WTC11 (cell line): ENCODE measurements at regions not wholly inside any gene's neighbourhood (a gene's known extent, or its start where the extent isn't known, plus 50 kb on each side); places are given as distances from the start of the nearest gene placed in this dataset.
A peak's percentile ranks its signal among the peaks of the same experiment; 100 is the strongest.

ENCODE experiments used
- ATAC-seq: fragments of 200-7000 bp; cut with Tn5 transposase; 2 replicates; pipeline ENCODE4 v1.10.0; 2021; ENCODE audit warnings: mild to moderate bottlenecking, moderate library complexity
- CTCF ChIA-PET: fragments of 300-600 bp; sonication (Branson Sonifier 250); formaldehyde crosslinking; loops from one replicate; lab custom pipeline; 2021; ENCODE audit warnings: antibody characterized with exemption; lab: Charles Lee
- POLR2A ChIA-PET: fragments of 350-600 bp; sonication (Branson Sonifier 250); formaldehyde crosslinking; loops from one replicate; lab custom pipeline; 2021; ENCODE audit warnings: antibody characterized with exemption; lab: Charles Lee
- DNase-seq: peaks from one replicate; pipeline ENCODE4 v3.0.0; 2021; ENCODE audit warnings: low spot score
- H3K27ac Mint-ChIP-seq: 2 replicates; pipeline ENCODE4 v1.8.0; 2021; ENCODE audit warnings: mixed read lengths
- H3K27me3 Mint-ChIP-seq: 2 replicates; pipeline ENCODE4 v1.8.0; 2021; ENCODE audit warnings: low read depth, mild to moderate bottlenecking, moderate library complexity, mixed read lengths
- H3K36me3 Mint-ChIP-seq: 2 replicates; pipeline ENCODE4 v1.8.0; 2021; ENCODE audit warnings: mixed read lengths
- H3K4me1 Mint-ChIP-seq: 2 replicates; pipeline ENCODE4 v1.8.0; 2022; ENCODE audit warnings: mixed read lengths
- H3K4me3 Mint-ChIP-seq: 2 replicates; pipeline ENCODE4 v1.8.0; 2021; ENCODE audit warnings: mild to moderate bottlenecking, moderate library complexity, mixed read lengths
- H3K9me3 Mint-ChIP-seq: 2 replicates; pipeline ENCODE4 v1.8.0; 2021; ENCODE audit warnings: mixed read lengths
- CREB1 ChIP-seq: sonication (generic); formaldehyde crosslinking; IDR thresholded peaks from 2 replicates; pipeline ENCODE4 v1.8.0; 2023; ENCODE audit warnings: mild to moderate bottlenecking, missing genetic modification reagents
- ELF4 ChIP-seq: sonication (generic); formaldehyde crosslinking; IDR thresholded peaks from 2 replicates; pipeline ENCODE4 v1.8.1; 2022; ENCODE audit warnings: low read depth, mild to moderate bottlenecking, moderate library complexity, missing genetic modification reagents
- FOXK1 ChIP-seq: sonication (generic); formaldehyde crosslinking; IDR thresholded peaks from 2 replicates; pipeline ENCODE4 v1.8.0; 2022; ENCODE audit warnings: mild to moderate bottlenecking, moderate library complexity, missing genetic modification reagents
- HMGA2 ChIP-seq: fragments of 250-450 bp; sonication (Bioruptor Pico); IDR thresholded peaks from 2 replicates; pipeline ENCODE4 v1.4.0; 2021; ENCODE audit warnings: mild to moderate bottlenecking, moderate library complexity
- IRF2 ChIP-seq: sonication (generic); formaldehyde crosslinking; IDR thresholded peaks from 2 replicates; pipeline ENCODE4 v1.8.0; 2022; ENCODE audit warnings: low read depth, missing genetic modification reagents, borderline replicate concordance
- NFE2L1 ChIP-seq: sonication (generic); formaldehyde crosslinking; IDR thresholded peaks from 2 replicates; pipeline ENCODE4 v1.8.1; 2023; ENCODE audit warnings: missing genetic modification reagents
- NR2C2 ChIP-seq: sonication (generic); formaldehyde crosslinking; IDR thresholded peaks from 2 replicates; pipeline ENCODE4 v1.8.0; 2022; ENCODE audit warnings: mild to moderate bottlenecking, missing genetic modification reagents
- SP1 ChIP-seq: sonication (generic); formaldehyde crosslinking; conservative IDR thresholded peaks from 2 replicates; pipeline ENCODE4 v1.8.1; 2022; ENCODE audit warnings: missing genetic modification reagents
- TEAD1 ChIP-seq: sonication (generic); formaldehyde crosslinking; IDR thresholded peaks from 2 replicates; pipeline ENCODE4 v1.8.0; 2022; ENCODE audit warnings: mild to moderate bottlenecking, missing genetic modification reagents
- ZNF232 ChIP-seq: sonication (generic); formaldehyde crosslinking; IDR thresholded peaks from 2 replicates; pipeline ENCODE4 v1.8.0; 2022; ENCODE audit warnings: mild to moderate bottlenecking, missing genetic modification reagents
- ZNF263 ChIP-seq: sonication (generic); formaldehyde crosslinking; IDR thresholded peaks from 2 replicates; pipeline ENCODE4 v1.8.1; 2022; ENCODE audit warnings: low read depth, mild to moderate bottlenecking, moderate library complexity, missing genetic modification reagents
- ZNF317 ChIP-seq: sonication (generic); formaldehyde crosslinking; IDR thresholded peaks from 2 replicates; pipeline ENCODE4 v1.8.1; 2023; ENCODE audit warnings: low read depth, mild to moderate bottlenecking, moderate library complexity, missing genetic modification reagents, borderline replicate concordance
- ZNF396 ChIP-seq: fragments of 250-450 bp; sonication (Bioruptor Pico); IDR thresholded peaks from 2 replicates; pipeline ENCODE4 v1.8.0; 2021; ENCODE audit warnings: mild to moderate bottlenecking, moderate library complexity, borderline replicate concordance
- ZNF423 ChIP-seq: fragments of 250-450 bp; sonication (Bioruptor Pico); IDR thresholded peaks from 2 replicates; pipeline ENCODE4 v2.1.2; 2022; ENCODE audit warnings: mild to moderate bottlenecking, moderate library complexity
- TF ChIP-seq, protein P1 (sequence below): sonication (generic); formaldehyde crosslinking; IDR thresholded peaks from 2 replicates; pipeline ENCODE4 v1.8.1; 2022; ENCODE audit warnings: mild to moderate bottlenecking, moderate library complexity, missing genetic modification reagents
- TF ChIP-seq, protein P2 (sequence below): sonication (generic); formaldehyde crosslinking; IDR thresholded peaks from 2 replicates; pipeline ENCODE4 v1.8.1; 2023; ENCODE audit warnings: mild to moderate bottlenecking, missing genetic modification reagents
- TF ChIP-seq, protein P3 (sequence below): sonication (generic); formaldehyde crosslinking; IDR thresholded peaks from 2 replicates; pipeline ENCODE4 v1.8.0; 2023; ENCODE audit warnings: missing genetic modification reagents, mild to moderate bottlenecking, borderline replicate concordance
- TF ChIP-seq, protein P4 (sequence below): fragments of 250-450 bp; sonication (Bioruptor Pico); IDR thresholded peaks from 2 replicates; pipeline ENCODE4 v1.9.0; 2021; ENCODE audit warnings: moderate library complexity, mild to moderate bottlenecking, inconsistent platforms, borderline replicate concordance
- TF ChIP-seq, protein P5 (sequence below): sonication (generic); formaldehyde crosslinking; IDR thresholded peaks from 2 replicates; pipeline ENCODE4 v1.8.0; 2022; ENCODE audit warnings: mild to moderate bottlenecking, missing genetic modification reagents

DNA sequence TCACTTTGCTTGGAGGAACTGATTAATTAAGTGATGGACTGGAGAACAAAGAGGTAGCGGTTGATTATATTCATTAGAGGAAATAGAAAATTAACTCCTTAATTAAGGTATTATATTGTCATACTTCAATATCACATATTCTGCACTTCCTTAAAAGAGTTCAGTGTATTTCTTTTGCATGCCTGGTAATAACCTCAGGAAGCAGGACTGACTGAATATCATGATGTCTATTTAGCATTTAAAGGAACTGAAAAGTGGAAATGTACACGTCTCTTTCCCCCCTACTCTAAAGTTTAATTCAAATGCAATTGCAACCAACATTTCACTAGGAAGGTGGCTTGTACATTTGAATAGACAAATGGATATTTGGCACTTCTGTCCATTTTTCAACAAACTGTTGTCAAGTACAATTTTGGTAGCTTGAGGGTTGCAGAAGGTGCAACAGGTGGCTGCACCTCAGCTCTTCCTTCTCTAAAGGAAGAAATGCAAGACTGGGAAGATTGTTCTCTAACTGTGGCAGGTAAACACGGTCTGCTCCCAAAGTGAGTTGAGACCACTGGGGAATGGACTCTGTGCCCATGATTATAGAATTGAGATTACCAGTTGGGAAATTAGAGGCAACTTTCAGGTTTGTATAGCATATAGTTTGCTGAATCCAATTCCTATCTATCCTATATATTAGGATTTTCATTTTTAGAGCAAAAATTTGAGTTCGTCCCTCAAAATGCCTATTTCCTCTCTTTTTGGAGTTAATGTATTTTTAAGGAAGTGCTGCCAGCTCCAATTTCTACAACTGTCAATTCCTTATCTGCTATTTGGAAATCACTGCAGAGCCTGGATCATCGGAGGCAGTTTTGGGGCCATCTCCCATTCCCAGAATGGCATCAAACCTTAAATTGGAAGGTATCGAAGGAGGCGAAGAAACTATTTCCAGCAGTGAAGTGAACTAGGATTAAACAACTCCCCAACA is 98.9 kb upstream of the TAF11L2 start:
- DNase-seq (no peak), ATAC-seq (no peak)
- CTCF ChIA-PET, result no interaction called here
- Mint-ChIP-seq H3K27ac (0 out of 2 replicates have a peak overlapping the region, but pooled peaks have one; percentile 4), H3K4me3 (no peak overlapping the region), H3K9me3 (peaks cover 17% of the 10 kb centered on the region), H3K27me3 (peaks cover 64% of the 10 kb centered on the region), H3K4me1 (peaks cover 61% of the 10 kb centered on the region), H3K36me3 (peaks cover 19% of the 10 kb centered on the region)
- POLR2A ChIA-PET, result interaction anchor here (0.6 kb wide), 1 partner anchor 347 kb away, joined by 7 read pairs; no protein-coding TSS in a partner anchor
- TF ChIP-seq NR2C2 (CRISPR knock-in tag) (no peak), TEAD1 (CRISPR knock-in tag) (no peak), ZNF263 (CRISPR knock-in tag) (no peak), ZNF232 (no peak), CREB1 (CRISPR knock-in tag) (no peak), ZNF317 (no peak), NFE2L1 (CRISPR knock-in tag) (no peak)
- TF ChIP-seq, protein P1, sequence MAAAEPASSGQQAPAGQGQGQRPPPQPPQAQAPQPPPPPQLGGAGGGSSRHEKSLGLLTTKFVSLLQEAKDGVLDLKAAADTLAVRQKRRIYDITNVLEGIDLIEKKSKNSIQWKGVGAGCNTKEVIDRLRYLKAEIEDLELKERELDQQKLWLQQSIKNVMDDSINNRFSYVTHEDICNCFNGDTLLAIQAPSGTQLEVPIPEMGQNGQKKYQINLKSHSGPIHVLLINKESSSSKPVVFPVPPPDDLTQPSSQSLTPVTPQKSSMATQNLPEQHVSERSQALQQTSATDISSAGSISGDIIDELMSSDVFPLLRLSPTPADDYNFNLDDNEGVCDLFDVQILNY (CRISPR knock-in tag), result no peak
- TF ChIP-seq, protein P2, sequence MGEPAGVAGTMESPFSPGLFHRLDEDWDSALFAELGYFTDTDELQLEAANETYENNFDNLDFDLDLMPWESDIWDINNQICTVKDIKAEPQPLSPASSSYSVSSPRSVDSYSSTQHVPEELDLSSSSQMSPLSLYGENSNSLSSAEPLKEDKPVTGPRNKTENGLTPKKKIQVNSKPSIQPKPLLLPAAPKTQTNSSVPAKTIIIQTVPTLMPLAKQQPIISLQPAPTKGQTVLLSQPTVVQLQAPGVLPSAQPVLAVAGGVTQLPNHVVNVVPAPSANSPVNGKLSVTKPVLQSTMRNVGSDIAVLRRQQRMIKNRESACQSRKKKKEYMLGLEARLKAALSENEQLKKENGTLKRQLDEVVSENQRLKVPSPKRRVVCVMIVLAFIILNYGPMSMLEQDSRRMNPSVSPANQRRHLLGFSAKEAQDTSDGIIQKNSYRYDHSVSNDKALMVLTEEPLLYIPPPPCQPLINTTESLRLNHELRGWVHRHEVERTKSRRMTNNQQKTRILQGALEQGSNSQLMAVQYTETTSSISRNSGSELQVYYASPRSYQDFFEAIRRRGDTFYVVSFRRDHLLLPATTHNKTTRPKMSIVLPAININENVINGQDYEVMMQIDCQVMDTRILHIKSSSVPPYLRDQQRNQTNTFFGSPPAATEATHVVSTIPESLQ (CRISPR knock-in tag), result no peak

DNA sequence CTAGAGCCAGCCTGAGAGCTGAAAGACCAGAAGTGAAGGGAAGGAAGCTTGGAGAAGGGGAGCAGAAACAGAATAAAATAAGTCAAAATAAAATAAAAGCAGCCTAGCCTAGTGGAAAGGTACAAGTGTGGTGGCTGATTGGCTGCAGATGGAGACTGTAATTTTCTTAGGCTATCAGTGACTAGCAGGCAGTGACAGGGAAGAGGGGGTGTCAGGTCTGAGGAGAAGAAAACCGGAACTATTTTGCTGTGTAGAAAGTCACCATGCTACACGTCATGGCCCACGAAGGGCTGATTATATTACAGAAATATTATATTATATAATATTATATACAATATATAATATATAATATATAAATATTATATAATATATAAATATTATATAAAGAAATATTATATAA is 98.1 kb upstream of the TAF11L2 start:
- ChIA-PET POLR2A (interaction anchor here (0.6 kb wide), 1 partner anchor 348 kb away, joined by 7 read pairs; no protein-coding TSS in a partner anchor), CTCF (no interaction called here)
- peaks cover 66% of the 10 kb centered on the region for H3K4me1 Mint-ChIP-seq
- H3K27ac Mint-ChIP-seq, result 0 out of 2 replicates have a peak overlapping the region, but pooled peaks have one; percentile 4
- no peak overlapping the region; the same call in 1 of the 2 replicates for H3K4me3 Mint-ChIP-seq
- H3K36me3 Mint-ChIP-seq, result peaks cover 13% of the 10 kb centered on the region
- TF ChIP-seq HMGA2 (CRISPR knock-in tag) (peak; percentile 88), ZNF396 (no peak)
- ATAC-seq (no peak), DNase-seq (no peak)
- peaks cover 10% of the 10 kb centered on the region for H3K9me3 Mint-ChIP-seq
- peaks cover 69% of the 10 kb centered on the region for H3K27me3 Mint-ChIP-seq

DNA sequence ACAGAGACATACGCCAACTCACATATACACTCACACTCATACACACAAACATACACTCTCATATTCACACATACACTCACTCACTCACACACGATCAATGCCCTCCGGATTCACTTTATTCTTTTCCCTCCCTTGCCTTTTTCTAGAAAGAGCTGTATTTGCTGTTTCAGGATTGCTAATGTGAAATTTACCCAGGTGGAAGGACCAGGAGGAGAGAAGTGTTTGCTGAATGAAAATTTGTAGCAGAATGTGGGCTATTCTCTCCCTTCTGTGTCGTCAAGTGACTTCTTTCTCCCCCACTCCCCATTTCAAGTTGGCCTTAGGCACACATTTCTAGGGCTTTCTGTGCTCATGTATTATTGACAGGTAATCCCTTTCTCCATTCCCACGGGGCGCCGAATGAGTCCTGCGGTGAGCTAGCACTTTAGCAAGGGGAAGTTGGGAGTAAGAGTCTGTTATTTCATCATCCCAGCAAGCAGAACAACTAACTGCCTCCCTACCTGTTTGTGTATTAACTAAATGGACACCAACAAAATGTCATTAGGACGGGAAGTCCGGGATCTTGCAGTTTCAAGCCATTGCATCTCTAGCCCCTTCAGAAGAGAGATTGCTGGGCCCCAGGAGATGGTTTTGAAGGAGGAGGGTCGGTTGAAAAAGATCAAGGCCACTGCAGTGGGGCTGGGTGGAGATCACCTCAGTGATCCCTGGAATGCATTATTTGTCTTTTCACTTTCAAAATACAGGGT is 97.1 kb upstream of the TAF11L2 start:
- Mint-ChIP-seq H3K4me1 (peaks cover 70% of the 10 kb centered on the region), H3K36me3 (peaks cover 13% of the 10 kb centered on the region), H3K9me3 (peaks cover 10% of the 10 kb centered on the region), H3K27ac (peak overlapping the region; percentile 91), H3K4me3 (peak overlapping the region; percentile 63), H3K27me3 (peaks cover 75% of the 10 kb centered on the region)
- ATAC-seq (peak; percentile 60), DNase-seq (peak; percentile 59)
- ChIA-PET CTCF (interaction anchor here (3.6 kb wide), 1 partner anchor 184 kb away, joined by 27 read pairs; the partner anchor contains the start of gene BASP1), POLR2A (interaction anchor here (0.8 to 2.2 kb wide), 2 partner anchors 13 to 184 kb away, joined by 3 to 17 read pairs; partner anchors contain the start of gene BASP1)
- no peak for TF ChIP-seq ELF4 (CRISPR knock-in tag)
- TF ChIP-seq, protein P3, sequence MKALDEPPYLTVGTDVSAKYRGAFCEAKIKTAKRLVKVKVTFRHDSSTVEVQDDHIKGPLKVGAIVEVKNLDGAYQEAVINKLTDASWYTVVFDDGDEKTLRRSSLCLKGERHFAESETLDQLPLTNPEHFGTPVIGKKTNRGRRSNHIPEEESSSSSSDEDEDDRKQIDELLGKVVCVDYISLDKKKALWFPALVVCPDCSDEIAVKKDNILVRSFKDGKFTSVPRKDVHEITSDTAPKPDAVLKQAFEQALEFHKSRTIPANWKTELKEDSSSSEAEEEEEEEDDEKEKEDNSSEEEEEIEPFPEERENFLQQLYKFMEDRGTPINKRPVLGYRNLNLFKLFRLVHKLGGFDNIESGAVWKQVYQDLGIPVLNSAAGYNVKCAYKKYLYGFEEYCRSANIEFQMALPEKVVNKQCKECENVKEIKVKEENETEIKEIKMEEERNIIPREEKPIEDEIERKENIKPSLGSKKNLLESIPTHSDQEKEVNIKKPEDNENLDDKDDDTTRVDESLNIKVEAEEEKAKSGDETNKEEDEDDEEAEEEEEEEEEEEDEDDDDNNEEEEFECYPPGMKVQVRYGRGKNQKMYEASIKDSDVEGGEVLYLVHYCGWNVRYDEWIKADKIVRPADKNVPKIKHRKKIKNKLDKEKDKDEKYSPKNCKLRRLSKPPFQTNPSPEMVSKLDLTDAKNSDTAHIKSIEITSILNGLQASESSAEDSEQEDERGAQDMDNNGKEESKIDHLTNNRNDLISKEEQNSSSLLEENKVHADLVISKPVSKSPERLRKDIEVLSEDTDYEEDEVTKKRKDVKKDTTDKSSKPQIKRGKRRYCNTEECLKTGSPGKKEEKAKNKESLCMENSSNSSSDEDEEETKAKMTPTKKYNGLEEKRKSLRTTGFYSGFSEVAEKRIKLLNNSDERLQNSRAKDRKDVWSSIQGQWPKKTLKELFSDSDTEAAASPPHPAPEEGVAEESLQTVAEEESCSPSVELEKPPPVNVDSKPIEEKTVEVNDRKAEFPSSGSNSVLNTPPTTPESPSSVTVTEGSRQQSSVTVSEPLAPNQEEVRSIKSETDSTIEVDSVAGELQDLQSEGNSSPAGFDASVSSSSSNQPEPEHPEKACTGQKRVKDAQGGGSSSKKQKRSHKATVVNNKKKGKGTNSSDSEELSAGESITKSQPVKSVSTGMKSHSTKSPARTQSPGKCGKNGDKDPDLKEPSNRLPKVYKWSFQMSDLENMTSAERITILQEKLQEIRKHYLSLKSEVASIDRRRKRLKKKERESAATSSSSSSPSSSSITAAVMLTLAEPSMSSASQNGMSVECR (CRISPR knock-in tag), result 0 out of 2 replicates have a peak, but pooled peaks have one; percentile 53
- TF ChIP-seq, protein P1 (CRISPR knock-in tag), result no peak
- TF ChIP-seq SP1, result no peak
- TF ChIP-seq ZNF423 (CRISPR knock-in tag), result peak; percentile 46; the same call in 1 of the 2 replicates
- TF ChIP-seq, protein P4, sequence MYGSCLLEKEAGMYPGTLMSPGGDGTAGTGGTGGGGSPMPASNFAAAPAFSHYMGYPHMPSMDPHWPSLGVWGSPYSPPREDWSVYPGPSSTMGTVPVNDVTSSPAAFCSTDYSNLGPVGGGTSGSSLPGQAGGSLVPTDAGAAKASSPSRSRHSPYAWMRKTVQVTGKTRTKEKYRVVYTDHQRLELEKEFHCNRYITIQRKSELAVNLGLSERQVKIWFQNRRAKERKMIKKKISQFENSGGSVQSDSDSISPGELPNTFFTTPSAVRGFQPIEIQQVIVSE (CRISPR knock-in tag), result no peak
- no peak for TF ChIP-seq FOXK1 (CRISPR knock-in tag)
- TF ChIP-seq, protein P5, sequence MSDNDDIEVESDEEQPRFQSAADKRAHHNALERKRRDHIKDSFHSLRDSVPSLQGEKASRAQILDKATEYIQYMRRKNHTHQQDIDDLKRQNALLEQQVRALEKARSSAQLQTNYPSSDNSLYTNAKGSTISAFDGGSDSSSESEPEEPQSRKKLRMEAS (CRISPR knock-in tag), result peak; percentile 57
- no peak for TF ChIP-seq IRF2 (CRISPR knock-in tag)
- TF ChIP-seq TEAD1 (CRISPR knock-in tag), result 0 out of 2 replicates have a peak, but pooled peaks have one; percentile 53
- no peak for TF ChIP-seq HMGA2 (CRISPR knock-in tag)
